Panc1 (cell line): ENCODE measurements at regions not wholly inside any gene's neighbourhood (a gene's known extent, or its start where the extent isn't known, plus 50 kb on each side); places are given as distances from the start of the nearest gene placed in this dataset.

ENCODE experiments used
- CTCF ChIP-seq: fragments of 450-650 bp; IDR thresholded peaks from 2 replicates; pipeline ENCODE4 v1.5.1; 2017; ENCODE audit warnings: mild to moderate bottlenecking
- POLR2AphosphoS5 ChIP-seq: IDR thresholded peaks from 2 replicates; pipeline ENCODE4 v1.6.1; 2012; ENCODE audit warnings: mild to moderate bottlenecking, low read depth, low read length, moderate library complexity
- SIN3A ChIP-seq: IDR thresholded peaks from 2 replicates; pipeline ENCODE4 v1.6.1; 2012; ENCODE audit warnings: low read depth, mild to moderate bottlenecking, low read length, moderate library complexity, borderline replicate concordance; ENCODE audit not compliant: insufficient read depth

- TF ChIP-seq CTCF = no peak
- no peak for TF ChIP-seq SIN3A
- no peak for TF ChIP-seq POLR2AphosphoS5
These were observed 343.0 kb upstream of the CPEB2 start for GRCh38 chr4:14659286-14659685.
